ENCODE measurements at regions not wholly inside any gene's neighbourhood (a gene's known extent, or its start where the extent isn't known, plus 50 kb on each side); places are given as distances from the start of the nearest gene placed in this dataset.
"Not testable (repeated sequence)": the region's sequence is repeated elsewhere in the genome, so short reads cannot be mapped to it uniquely, and the experiment has no call there.

DNA sequence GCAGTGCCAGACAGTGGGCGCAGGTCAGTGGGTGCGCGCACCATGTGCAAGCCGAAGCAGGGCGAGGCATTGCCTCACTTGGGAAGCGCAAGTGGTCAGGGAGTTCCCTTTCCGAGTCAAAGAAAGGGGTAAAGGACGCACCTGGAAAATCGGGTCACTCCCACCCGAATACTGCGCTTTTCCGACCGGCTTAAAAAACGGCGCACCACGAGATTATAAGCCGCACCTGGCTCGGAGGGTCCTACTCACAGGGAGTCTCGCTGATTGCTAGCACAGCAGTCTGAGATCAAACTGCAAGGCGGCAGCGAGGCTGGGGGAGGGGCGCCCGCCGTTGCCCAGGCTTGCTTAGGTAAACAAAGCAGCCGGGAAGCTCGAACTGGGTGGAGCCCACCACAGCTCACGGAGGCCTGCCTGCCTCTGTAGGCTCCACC is 77.9 kb downstream of the NR4A2 start:
- DNase-seq (ENCODE audit: low read depth in 2 of 2) = not testable (repeated sequence)

DNA sequence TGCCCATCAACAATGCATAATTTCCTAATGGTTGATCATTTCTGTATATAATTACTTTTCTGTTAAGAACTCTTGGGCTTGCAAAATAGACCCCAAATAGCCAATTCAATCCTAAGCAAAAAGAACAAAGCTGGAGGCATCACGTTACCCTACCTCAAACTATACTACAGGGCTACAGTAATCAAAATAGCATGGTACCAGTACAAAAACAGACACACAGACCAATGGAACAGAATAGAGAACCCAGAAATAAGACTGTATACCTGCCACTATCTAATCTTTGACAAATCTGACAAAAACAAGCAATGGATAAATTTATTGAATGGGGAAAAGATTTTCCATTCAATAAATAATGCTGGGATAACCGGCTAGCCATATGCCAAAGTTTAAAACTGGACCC is 78.8 kb downstream of the NR4A2 start:
- no peak for DNase-seq (ENCODE audit: low read depth in 2 of 2)

DNA sequence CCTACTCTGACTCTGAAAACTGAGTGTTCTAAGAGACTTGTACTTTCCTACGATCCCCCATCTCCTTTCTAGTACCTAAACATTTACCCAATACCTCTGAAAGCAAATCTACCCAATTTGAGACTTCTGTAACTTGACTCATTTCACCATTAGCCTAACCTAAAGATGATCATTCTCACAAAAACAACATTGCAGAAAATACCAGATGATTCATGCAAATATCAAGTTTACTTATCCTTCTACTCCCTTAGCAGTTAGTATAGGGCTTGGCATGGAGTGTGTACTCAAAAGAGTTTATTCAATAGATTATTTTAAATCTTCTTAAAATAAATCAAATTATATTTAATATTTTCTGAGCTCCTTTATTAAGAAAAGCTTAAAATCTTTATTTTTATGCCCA is 89.6 kb downstream of the NR4A2 start:
- DNase-seq (ENCODE audit: low read depth in 2 of 2) = no peak

DNA sequence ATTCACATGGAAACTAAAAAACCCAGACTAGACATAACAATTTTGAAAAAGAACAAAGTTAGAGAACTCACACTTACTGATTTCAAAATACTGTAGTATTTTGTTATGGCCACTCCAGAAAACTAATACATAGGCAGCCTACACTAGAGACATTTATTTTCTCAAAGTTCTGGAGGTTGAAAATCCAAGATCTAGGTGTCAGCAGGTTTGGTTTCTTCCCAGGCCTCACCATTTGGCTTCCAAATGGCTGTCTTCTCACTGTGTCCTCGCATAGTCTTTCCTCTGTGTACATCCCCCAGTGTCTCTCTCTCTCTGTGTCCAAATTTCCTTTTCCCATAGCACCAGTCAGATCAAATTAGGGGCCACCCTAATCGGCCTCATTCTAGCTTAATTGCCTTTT is 95.0 kb downstream of the NR4A2 start:
- DNase-seq (ENCODE audit: low read depth in 2 of 2) = no peak

DNA sequence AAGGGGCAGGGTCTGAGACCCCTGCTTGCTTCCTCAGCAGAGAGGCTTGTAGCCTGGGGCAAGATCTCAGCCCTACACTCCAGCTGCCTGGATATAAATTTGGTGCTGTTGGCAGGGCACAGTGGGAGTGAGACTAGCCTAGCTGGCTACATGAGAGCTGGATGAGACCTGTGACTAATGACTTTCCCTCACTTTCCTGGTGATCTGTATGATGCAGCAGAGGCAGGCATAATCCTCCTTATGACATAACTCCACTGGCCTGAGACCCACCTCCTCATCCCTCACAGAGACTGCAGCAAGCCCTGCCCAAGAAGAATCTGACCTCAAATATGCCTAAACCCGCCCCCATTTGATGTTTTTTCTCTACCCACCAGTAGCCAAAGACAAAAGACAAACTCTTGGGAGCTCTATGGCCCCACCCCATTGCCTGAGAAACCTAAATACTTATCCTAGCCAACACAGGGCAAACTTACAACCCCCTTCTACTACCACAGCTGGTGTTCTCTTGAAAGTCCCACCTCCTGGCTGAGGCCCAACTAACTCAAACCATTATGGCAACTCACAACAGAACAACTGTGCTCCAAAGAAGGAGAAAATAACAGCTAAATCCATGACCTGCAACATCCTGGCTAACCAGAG is 102.7 kb downstream of the NR4A2 start:
- no peak for DNase-seq (ENCODE audit: low read depth in 2 of 2)

DNA sequence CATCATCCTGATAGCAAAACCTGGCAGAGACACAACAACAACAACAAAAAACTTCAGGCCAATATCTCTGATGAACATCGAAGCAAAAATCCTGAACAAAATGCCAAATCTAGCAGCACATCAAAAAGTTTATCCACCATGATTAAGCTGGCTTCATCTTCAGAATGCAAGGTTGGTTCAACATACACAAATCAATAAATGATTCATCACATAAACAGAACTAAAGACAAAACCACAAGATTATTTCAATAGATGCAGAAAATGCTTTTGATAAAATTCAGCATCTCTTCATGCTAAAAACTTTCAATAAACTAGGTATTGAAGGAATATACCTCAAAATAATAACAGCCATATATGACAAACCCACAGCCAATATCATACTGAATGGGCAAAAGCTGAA is 109.2 kb downstream of the NR4A2 start:
- not testable (repeated sequence) for DNase-seq (ENCODE audit: low read depth in 2 of 2)

DNA sequence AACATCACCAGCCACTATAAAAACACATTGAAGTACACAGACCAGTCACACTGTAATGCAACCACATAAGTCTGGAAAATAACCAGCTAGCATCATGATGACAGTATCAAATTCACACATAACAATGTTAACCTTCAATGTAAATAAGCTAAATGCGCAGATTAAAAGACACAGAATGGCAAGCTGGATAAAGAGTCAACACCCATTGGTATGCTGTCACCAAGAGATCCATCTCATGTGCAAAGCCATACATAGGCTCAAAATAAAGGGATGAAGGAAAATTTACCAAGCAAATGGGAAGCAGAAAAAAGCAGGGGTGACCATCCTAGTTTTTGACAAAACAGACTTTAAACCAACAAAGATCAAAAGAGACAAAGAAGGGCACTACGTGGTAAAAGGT is 110.8 kb downstream of the NR4A2 start:
- DNase-seq (ENCODE audit: low read depth in 2 of 2) = no peak

DNA sequence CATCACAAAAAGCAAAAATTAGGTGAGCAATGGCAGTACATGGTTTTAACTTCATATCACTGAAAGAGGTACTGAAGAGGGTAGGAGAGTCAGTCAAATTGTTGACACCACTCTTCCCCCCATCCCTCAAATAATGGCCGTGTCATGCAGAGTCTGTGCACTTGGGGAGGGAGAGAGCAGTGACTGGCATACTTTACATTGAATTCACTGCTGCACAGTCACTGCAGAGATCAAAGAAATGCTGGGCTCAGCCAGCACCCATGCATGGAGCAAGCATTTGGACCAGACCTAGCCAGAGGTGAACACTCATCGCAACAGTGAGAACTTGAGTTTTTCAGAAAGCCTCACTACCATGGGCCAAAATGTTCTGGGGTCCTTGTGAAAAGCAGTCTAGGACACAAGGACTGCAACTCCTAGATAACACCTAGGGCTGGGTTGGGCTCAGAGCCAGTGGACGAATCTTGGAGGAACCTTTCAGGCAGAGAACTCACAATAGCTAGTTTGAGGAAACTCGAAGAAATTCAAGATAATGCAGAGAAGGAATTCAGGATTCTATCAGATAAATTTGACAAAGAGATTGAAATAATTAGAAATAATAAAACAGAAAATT is 112.9 kb downstream of the NR4A2 start:
- DNase-seq (ENCODE audit: low read depth in 2 of 2) = no peak

DNA sequence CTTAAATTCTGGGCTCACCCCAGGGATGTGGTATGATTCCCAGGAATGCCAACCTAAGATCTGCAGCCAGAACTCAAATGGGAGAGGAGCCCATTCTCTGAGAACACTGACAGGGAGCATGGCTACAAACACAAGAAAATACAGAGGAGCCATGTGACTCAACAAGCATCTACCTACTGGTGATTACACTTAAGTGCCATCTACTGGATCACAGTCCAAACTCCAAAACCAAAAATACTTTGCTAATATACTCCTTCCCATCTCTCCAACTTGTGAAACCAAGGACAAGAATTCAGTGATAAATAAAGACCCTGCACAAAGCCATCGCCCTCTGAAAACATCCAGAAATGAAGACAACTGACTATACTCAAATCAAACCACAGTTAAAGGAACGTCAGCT is 116.9 kb downstream of the NR4A2 start:
- DNase-seq (ENCODE audit: low read depth in 2 of 2) = no peak

DNA sequence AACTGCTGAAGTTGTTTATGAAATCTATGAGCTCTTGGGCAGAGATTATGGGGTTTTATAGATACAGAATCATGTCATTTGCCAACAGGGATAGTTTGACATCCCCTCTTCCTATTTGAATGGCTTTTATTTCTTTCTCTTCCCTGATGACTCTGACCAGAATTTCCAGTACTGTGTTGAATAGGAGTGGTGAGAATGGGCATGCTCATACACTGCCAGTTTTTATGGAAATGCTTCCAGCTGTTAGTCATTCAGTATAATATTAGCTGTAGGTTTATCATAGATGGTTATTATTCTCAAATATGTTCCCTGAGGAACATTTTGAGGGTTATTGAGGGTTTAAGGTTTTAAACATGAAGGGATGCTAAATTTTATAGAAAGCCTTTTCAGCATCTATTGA is 121.2 kb downstream of the NR4A2 start:
- no peak for DNase-seq (ENCODE audit: low read depth in 2 of 2)

DNA sequence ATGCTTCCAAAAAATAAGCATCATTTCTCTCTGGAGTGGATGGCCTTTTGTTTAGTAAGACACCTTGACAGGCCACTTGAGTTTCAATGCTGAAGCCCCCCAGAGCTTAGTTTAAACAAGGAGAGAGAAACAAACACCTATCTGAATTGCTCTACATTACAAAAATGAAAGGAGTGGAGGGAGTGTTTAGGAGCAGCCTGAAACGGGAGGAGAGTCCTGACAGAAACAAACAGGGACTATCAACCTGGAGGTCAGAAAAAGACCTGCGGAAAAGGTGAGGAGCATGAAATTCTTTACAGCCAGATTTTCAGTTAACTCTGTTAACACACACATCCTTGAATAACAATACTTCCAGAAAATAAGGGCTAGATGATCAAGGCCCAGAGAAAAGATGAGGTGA is 126.2 kb downstream of the NR4A2 start:
- DNase-seq (ENCODE audit: low read depth in 2 of 2) = no peak

DNA sequence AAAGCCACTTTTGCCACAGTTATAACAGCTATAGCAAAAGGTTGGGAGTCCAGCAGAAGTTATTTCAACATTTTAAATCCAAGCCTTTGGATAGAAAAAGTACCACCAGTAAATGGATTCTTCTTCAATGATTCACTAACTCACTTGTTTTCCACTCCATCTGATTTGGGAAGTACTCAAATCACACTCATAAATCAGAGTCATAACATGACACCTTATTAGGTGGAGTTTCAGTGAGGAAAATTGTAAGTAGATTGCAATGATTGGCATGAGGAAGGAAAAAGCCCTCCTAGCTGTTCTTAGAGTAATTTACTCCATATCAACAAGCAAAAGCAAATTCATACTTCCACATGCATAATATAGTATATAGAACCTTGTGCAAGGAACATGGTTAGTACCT is 132.9 kb downstream of the NR4A2 start:
- DNase-seq (ENCODE audit: low read depth in 2 of 2) = no peak

DNA sequence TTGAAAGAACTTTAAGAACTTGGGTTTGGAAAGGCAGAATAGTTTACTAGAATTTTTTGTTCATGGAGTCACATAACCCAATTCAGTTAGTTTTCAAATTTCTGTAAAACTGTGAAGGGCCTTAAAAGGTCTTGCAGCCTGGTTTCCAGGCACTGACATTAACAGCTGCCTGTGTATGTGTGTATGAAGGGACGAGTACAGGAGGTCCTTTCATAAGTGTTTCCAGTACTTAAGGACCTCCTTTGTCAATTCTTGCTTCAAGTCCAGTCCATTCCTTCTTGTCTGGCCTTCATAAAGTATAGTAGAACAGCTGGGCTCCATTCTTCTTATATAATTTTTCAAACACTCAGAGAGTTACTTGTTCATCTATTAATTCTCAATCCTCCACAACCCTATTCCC is 136.5 kb downstream of the NR4A2 start:
- DNase-seq (ENCODE audit: low read depth in 2 of 2) = no peak

DNA sequence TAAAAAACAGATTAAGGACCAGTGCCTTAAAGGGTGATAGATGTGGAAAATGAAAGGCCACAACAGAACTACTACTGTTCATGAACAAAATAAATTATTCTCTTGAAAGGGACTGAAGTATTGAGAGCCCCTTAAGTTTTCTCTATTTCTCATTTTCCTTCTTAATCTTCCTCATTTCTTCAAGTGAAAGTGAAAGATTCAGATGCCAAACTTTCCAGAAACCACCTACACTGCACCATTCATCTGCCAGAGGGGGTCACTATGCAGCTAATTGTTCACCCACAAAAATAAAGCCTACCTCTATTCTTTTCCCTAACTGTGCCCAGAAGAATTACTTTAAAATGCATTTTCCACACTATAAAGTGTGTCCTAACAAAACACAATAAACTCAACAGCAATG is 140.1 kb downstream of the NR4A2 start:
- no peak for DNase-seq (ENCODE audit: low read depth in 2 of 2)

DNA sequence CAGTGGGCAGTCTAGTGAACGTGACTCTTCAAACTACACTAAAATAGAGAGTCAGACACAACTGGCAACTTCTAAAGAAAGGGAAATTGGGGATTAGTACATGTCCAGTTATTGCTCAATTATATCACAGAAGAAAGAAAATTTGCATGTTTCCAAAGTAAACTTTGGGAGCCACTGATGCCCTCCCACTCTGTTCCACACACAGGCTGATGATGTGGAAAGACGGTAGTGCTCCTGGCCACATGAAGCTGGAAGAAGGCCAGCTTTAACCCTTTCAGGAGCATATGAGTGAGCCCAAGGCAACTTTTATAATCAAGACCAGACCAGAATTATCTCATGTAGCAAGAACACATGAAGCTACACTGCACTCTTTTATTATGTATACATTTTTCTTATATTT is 141.0 kb downstream of the NR4A2 start:
- no peak for DNase-seq (ENCODE audit: low read depth in 2 of 2)

DNA sequence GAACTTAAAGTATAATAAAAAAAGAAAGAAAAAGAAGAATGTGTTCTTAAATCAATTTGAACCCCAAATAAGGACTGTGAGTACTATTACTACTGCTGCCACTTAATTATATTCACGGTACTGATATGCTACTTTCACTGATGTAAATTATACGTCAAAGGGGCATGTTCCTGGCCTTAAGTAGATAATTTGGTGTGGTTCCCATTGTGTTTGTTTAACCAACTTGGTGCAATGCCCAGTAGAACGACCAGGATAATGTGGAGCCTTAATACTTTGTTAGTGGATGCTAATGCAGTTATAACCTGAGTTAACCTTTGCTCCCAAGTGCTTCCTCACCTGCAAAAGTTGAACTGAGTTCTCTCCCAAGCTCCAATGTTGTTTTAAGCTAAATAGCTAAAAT is 142.0 kb downstream of the NR4A2 start:
- no peak for DNase-seq (ENCODE audit: low read depth in 2 of 2)

DNA sequence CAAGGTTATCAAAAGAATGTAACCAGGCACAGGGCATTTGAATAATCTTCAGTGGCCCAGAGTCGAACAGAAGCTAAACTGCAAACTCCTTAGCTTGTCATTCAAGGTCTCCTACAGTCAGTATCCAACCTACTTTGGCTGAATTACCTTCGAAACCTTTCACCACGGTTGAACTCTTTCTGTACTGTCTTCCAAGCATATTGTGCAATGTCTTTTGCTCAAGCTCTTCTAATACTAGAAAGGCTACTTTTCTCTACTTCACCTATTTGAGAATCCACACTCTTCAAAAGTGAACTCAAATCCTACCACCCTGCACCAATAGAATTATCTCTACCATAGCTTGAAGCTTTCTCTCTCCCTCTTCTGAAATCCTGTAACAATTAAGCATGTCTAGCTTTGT is 142.9 kb downstream of the NR4A2 start:
- DNase-seq (ENCODE audit: low read depth in 2 of 2) = no peak

DNA sequence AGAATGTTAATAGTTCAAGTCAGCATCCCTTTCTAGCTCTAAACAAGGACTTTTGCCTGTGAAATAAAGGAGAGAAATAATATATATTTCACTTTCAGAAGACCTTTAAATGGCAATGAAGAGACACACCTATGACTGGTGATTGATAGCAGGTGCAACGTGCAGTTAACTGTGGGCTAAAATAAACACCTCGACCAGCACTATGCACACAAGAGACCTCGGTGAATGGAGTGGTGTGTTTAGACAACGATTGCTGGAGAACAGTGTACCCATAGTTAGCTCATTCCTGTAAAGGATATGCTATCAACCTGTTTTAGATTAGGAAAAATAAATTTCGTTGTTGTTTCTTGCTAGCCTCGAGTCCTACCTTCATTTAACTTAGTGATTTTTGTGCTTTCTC is 143.4 kb downstream of the NR4A2 start:
- no peak for DNase-seq (ENCODE audit: low read depth in 2 of 2)

DNA sequence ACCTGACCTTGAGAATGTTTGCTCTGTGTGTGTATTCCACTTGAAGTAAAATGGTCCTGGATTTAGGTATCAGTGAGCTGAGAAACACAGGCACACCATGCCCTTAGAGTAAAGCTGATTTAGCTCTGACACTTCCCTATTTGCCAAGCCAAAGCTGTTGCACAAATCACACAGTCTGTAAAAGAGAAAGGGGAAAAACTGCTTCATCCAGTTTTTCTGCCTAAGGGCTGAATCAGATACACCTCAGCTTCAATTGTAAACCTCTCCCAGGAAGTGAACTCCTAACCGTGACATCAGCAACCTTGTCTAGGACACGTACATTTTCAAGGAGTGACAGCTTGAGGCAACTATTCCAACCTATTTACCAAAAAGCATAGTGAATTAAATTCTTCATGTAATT is 150.4 kb downstream of the NR4A2 start:
- no peak for DNase-seq (ENCODE audit: low read depth in 2 of 2)

DNA sequence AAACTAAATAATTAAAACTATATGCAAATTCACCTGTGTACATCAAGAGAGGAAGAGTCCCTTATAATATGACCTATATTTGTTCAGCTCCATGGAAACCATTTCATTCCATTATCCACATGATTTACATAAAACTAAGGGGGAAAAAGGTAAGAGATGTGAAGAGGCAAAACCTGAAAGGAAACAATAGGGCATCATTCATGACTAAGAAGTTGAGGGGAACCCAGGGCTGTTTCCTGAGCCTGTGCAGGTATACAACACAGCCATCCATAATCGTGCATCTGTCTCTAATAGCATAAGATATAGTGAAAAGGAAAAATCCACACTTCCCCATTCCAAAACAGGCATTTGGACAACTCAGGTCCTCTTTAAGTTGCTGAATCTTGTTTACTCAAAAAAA is 151.3 kb downstream of the NR4A2 start:
- DNase-seq (ENCODE audit: low read depth in 2 of 2) = no peak

DNA sequence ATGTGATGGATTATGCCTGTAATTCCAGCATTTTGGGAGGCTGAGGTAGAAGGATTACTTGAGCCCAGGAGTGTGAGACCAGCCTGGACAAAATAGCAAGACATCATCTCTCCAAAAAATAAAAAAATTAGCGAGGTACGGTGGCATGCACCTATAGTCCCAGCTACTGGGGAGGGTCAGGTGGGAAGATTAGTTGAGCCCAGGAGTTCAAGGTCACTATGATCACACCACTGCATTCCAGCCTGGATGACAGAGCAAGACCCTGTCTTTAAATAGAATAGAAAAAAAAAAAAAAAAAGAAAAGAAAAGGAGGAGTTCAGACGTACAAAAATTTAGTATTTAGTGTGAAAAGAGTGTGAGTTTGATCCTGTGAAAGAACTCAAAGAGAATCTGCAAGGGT is 154.9 kb downstream of the NR4A2 start:
- DNase-seq (ENCODE audit: low read depth in 2 of 2) = no peak

DNA sequence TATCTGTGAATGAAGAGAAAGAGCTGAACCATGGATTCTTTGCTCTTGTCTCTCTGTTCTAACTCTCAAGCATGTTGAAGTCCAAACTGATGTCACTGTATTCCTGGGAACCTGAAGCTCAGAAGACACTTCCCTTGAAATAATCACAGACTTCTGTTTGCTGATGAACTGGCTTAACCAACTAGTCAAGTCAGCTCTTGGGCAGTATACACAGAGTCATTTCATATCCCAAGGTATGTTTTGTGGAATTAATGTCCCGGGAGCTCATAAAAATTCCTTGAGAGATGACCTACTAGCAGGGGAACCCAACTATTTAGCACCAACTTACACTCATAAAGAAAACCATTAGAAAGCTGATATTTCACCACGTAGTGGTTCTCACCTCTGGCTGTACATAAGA is 156.6 kb downstream of the NR4A2 start:
- no peak for DNase-seq (ENCODE audit: low read depth in 2 of 2)

DNA sequence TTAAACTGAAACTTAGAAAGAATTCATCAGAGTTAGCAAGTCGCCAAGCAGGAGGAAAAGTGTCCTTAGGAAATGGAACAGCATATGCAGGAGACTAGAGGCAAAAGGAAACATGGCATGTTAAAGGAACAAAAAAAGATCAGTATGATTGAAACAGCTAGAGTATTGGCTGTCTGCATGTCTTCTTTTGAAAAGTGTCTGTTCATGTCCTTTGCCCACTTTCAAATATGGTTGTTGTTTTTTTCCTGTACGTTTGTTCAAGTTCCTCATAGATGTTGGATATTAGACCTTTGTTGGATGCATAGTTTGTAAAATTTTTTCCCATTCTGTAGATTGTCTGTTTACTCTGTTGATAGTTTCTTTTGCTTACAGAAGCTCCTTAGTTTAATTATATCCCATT is 161.6 kb downstream of the NR4A2 start:
- DNase-seq (ENCODE audit: low read depth in 2 of 2) = no peak

DNA sequence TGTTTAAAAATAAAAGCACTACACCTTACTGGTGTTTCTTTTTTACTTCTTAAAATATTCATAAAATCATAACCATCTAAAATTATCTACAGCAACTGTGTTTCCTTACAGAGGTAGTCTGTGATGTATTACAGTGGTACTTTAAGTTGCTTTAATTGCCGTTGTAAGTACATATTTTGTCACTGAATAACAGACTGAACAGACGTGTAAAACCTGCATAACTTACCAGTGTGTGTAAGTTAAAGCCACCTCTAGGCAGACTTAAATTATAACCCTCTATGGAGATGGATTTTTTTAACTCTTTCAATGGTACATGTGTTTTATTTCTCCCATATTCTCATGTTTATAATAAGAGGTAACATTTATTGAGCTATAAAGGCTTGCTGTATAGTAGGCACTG is 166.8 kb downstream of the NR4A2 start:
- DNase-seq (ENCODE audit: low read depth in 2 of 2) = no peak

Measured in stimulated activated CD8-positive, alpha-beta memory T cell treated with anti-CD3 and anti-CD28 coated beads, Interleukin-15, amount 100 ng/mL, for 48 hours (primary cell).